Right atrium auricular region (tissue), 2 donors: ENCODE measurements at regions not wholly inside any gene's neighbourhood (a gene's known extent, or its start where the extent isn't known, plus 50 kb on each side); places are given as distances from the start of the nearest gene placed in this dataset.
"Not testable (repeated sequence)": the region's sequence is repeated elsewhere in the genome, so short reads cannot be mapped to it uniquely, and the experiment has no call there.

Experiments used
- DNase-seq: peaks from one replicate; pipeline ENCODE4 v3.0.0-alpha.2; 2019; ENCODE audit warnings: low spot score
- H3K27ac ChIP-seq, 2 donors: fragments of 200-600 bp; sonication (generic); 1 replicate in 1 of 2; 2 replicates in 1 of 2; pipeline ENCODE4 v1.5.1; 2016 to 2019
- H3K27me3 ChIP-seq, 2 donors: fragments of 200-600 bp; sonication (generic); one replicate each; pipeline versions ENCODE4 v1.5.1 to v1.6.0; 2017 to 2019
- H3K36me3 ChIP-seq: fragments of 200-600 bp; sonication (generic); one replicate; pipeline ENCODE4 v1.5.1; 2016
- H3K4me1 ChIP-seq, 2 donors: fragments of 200-600 bp; sonication (generic); one replicate each; pipeline versions ENCODE4 v1.5.1 to v1.6.0; 2017 to 2019
- H3K4me3 ChIP-seq, 2 donors: fragments of 200-600 bp; sonication (generic); 1 replicate in 1 of 2; 2 replicates in 1 of 2; pipeline ENCODE4 v1.5.1; 2017 to 2019; ENCODE audit warnings: mild to moderate bottlenecking in 1 of 2, moderate library complexity in 1 of 2
- H3K9me3 ChIP-seq, 2 donors: fragments of 200-600 bp; sonication (generic); one replicate each; pipeline ENCODE4 v1.5.1; 2019

GRCh38 chr1:120264564-120264963, 88.2 kb upstream of the SEC22B start:
- not testable (repeated sequence) for DNase-seq, H3K27me3 ChIP-seq, H3K4me1 ChIP-seq, H3K36me3 ChIP-seq, H3K9me3 ChIP-seq, H3K27ac ChIP-seq, H3K4me3 ChIP-seq

DNA sequence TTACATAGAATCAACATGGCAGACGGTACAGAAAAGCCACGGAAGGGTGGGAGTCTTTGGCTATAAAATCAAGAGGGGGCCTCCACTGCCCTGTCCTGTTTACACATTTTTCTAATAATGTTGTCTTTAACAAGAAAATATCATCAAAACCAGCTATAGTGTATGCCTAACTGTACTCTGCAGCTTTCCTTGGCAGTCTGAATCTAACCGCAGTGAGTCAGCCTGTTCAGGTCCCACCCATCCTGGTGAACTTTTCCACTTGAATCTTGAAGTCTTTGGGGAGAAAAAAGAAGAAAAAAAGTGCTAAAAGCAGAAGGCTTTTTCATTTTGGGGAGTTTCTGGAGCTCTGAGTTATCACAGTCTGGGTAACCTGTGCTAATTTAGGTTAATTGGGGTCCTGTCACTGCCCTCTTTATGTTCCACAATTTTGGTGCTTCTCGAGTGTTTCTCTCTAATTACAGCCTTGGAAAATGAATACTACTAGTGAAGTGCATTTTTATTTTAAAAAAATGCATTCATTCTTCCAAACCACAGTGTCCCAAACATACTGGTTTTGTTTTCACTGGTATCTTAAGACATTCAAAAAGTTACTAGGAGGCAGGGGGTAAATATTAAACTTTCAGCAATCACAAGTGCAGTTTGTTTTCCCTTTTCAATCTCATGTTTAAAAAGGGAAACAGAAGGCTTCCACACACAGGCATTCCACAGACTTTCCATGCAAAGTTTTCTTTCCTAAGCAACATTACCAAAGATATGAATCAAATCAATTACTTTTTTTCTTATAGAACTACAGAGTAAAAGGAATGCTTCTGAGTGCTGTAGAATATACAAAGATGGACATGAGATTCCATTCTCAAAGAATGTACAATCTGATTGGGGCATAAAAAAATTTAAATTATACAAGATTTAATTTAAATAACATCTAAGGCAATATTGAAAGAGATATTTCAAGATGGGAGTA, 86.8 kb upstream of the SEC22B start:
- H3K4me3 ChIP-seq, H3K4me1 ChIP-seq, H3K27ac ChIP-seq, H3K9me3 ChIP-seq, H3K36me3 ChIP-seq, H3K27me3 ChIP-seq, DNase-seq: not testable (repeated sequence)

GRCh38 chr1:120257778-120258105, 81.4 kb upstream of the SEC22B start:
- not testable (repeated sequence) for DNase-seq, H3K27me3 ChIP-seq, H3K36me3 ChIP-seq, H3K27ac ChIP-seq, H3K9me3 ChIP-seq, H3K4me1 ChIP-seq, H3K4me3 ChIP-seq

- not testable (repeated sequence) for H3K4me1 ChIP-seq, H3K4me3 ChIP-seq, H3K27ac ChIP-seq, DNase-seq, H3K9me3 ChIP-seq, H3K27me3 ChIP-seq, H3K36me3 ChIP-seq
Measured at GRCh38 chr1:120257064-120257777, 80.9 kb upstream of the SEC22B start.

- H3K4me1 ChIP-seq, H3K27ac ChIP-seq, DNase-seq, H3K36me3 ChIP-seq, H3K9me3 ChIP-seq, H3K4me3 ChIP-seq, H3K27me3 ChIP-seq: not testable (repeated sequence)
Measured at GRCh38 chr1:120250756-120251155, 74.4 kb upstream of the SEC22B start.

GRCh38 chr1:120248726-120249427, 72.6 kb upstream of the SEC22B start:
- not testable (repeated sequence) for H3K4me3 ChIP-seq, H3K27me3 ChIP-seq, H3K36me3 ChIP-seq, H3K4me1 ChIP-seq, H3K27ac ChIP-seq, DNase-seq, H3K9me3 ChIP-seq

- H3K4me1 ChIP-seq, H3K4me3 ChIP-seq, DNase-seq, H3K27ac ChIP-seq, H3K36me3 ChIP-seq, H3K27me3 ChIP-seq, H3K9me3 ChIP-seq: not testable (repeated sequence)
Measured at GRCh38 chr1:120248203-120248602, 71.9 kb upstream of the SEC22B start.

- H3K4me1 ChIP-seq, H3K27me3 ChIP-seq, H3K9me3 ChIP-seq, DNase-seq, H3K36me3 ChIP-seq, H3K4me3 ChIP-seq, H3K27ac ChIP-seq: not testable (repeated sequence)
Measured at GRCh38 chr1:120243867-120244266, 67.5 kb upstream of the SEC22B start.

DNA sequence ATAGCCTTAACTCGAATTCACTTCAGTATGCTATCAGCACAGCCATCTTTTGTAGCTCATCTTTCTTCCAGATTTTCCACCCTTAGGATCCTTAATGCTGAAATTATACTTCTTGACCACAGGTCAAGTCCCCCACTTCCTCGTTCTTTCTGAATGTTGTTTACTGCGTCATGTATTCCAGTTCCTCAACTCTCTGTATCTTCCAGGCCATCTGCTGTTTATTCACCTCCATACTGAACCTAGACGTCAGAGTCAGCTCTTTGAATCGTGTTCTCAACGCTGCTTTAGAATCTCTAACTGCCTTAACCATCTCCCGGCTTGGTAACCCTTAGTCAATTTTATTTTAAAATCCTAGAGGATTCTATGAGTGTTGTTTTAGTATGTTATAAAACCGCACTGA, 66.3 kb upstream of the SEC22B start:
- DNase-seq, H3K4me1 ChIP-seq, H3K27ac ChIP-seq, H3K36me3 ChIP-seq, H3K27me3 ChIP-seq, H3K4me3 ChIP-seq, H3K9me3 ChIP-seq: not testable (repeated sequence)

- not testable (repeated sequence) for H3K4me1 ChIP-seq, DNase-seq, H3K4me3 ChIP-seq, H3K36me3 ChIP-seq, H3K27me3 ChIP-seq, H3K27ac ChIP-seq, H3K9me3 ChIP-seq
Measured at GRCh38 chr1:120241868-120242267, 65.5 kb upstream of the SEC22B start.

DNA sequence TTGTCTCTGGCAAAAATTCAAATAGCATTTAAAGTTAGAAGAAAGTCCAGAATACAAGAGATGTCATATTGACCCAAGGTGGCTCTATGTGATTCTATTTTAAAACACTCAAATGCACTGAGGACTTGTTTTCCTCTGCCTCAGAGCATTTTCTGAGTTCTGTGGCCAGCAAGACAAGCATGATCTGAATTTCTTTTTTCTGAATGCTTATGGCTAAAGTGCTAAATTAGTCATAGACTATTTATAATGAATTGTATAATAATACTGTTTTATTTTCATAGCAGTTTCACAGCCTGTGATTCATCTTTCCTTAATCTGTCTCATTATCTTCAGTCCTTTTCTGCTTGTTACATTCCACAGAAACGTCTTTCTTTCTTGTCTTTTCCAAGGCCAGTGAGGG, 63.9 kb upstream of the SEC22B start:
- H3K4me1 ChIP-seq, H3K36me3 ChIP-seq, H3K9me3 ChIP-seq, H3K27ac ChIP-seq, H3K27me3 ChIP-seq, H3K4me3 ChIP-seq, DNase-seq: not testable (repeated sequence)

- not testable (repeated sequence) for H3K9me3 ChIP-seq, H3K27ac ChIP-seq, H3K4me3 ChIP-seq, H3K36me3 ChIP-seq, H3K4me1 ChIP-seq, H3K27me3 ChIP-seq, DNase-seq
Measured at GRCh38 chr1:120239351-120239750, 63.0 kb upstream of the SEC22B start.

DNA sequence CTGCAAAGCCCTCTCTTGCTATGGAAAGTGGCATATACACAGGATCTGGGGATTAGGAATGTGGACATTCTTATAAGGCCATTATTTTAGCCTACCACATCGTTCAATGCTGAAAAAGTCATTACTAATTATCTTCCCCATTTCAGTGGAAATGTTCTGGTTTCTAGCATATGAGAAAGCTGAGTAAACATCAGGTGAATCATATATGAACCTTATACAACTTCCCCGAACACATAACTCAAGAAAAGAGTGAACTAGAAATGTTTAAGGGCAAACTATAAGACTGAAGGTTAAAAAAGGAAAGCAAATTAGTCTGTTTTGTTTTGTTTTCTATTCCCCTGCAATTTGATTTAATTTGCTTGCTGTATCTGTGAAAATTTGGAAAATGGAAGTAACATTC, 62.5 kb upstream of the SEC22B start:
- not testable (repeated sequence) for H3K36me3 ChIP-seq, H3K4me3 ChIP-seq, H3K4me1 ChIP-seq, DNase-seq, H3K27ac ChIP-seq, H3K9me3 ChIP-seq, H3K27me3 ChIP-seq

GRCh38 chr1:120233661-120234018, 57.3 kb upstream of the SEC22B start:
- H3K4me1 ChIP-seq, H3K27me3 ChIP-seq, DNase-seq, H3K9me3 ChIP-seq, H3K36me3 ChIP-seq, H3K4me3 ChIP-seq, H3K27ac ChIP-seq: not testable (repeated sequence)
